ENCODE measurements at regions not wholly inside any gene's neighbourhood (a gene's known extent, or its start where the extent isn't known, plus 50 kb on each side); places are given as distances from the start of the nearest gene placed in this dataset.

DNA sequence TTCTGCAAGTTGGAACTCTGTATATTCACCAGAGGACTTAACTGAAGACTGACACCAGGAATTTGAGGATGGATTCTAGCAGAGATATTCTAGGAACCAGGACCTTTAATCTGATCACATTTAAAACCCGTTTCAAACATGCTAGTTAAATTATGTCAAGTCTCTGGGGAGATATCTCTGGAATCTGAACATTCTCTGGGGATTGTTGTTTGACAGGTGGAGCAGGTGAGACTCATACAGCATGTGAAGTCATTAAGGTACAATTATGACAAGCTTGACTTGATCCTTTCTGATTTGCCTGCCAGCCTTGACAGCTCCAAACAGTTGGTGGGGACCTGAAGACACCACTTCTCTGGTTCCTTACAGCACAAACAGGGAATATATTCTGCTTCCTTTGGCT, 100.3 kb downstream of the FAT3 start:
- no peak for DNase-seq (ENCODE audit: low spot score in 2 of 2)
- WGBS, 2 donors: 52% methylated on average over 1 of the region's 1 CpG
- TF ChIP-seq, protein P1, sequence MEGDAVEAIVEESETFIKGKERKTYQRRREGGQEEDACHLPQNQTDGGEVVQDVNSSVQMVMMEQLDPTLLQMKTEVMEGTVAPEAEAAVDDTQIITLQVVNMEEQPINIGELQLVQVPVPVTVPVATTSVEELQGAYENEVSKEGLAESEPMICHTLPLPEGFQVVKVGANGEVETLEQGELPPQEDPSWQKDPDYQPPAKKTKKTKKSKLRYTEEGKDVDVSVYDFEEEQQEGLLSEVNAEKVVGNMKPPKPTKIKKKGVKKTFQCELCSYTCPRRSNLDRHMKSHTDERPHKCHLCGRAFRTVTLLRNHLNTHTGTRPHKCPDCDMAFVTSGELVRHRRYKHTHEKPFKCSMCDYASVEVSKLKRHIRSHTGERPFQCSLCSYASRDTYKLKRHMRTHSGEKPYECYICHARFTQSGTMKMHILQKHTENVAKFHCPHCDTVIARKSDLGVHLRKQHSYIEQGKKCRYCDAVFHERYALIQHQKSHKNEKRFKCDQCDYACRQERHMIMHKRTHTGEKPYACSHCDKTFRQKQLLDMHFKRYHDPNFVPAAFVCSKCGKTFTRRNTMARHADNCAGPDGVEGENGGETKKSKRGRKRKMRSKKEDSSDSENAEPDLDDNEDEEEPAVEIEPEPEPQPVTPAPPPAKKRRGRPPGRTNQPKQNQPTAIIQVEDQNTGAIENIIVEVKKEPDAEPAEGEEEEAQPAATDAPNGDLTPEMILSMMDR (IDR thresholded peaks at IDR 0.05): no peak
- TF ChIP-seq POLR2A (IDR thresholded peaks at IDR 0.05): no peak
- H3K4me3 ChIP-seq (ENCODE audit: low read depth, poor library complexity, severe bottlenecking): no peak overlapping the region
- intact Hi-C loops (cut with DNase I; ENCODE audit: low total_unique reads): no loop called here

DNA sequence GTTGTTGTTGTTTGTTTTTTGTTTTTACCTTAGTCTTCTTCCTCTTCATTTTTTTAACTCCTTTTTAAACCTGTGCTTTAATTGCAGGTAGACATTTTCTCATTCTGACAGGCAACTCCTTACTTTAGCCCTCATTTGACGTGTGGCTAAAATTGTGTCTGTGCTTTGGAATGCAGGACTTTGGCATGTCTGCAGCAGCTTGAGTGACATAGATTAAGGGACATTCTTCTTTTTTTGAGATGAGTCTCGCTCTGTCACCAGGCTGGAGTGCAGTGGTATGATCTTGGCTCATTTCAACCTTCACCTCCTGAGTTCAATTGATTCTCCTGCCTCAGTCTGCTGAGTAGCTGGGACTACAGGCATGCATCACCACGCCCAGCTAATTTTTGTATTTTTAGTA, 100.8 kb downstream of the FAT3 start:
- TF ChIP-seq POLR2A (IDR thresholded peaks at IDR 0.05): no peak
- TF ChIP-seq, protein P1 (IDR thresholded peaks at IDR 0.05): no peak
- no peak overlapping the region for H3K4me3 ChIP-seq (ENCODE audit: low read depth, poor library complexity, severe bottlenecking)
- WGBS, 2 donors: 93 to 94% methylated on average over 3 of the region's 3 CpGs
- DNase-seq (ENCODE audit: low spot score in 2 of 2): no peak
- intact Hi-C loops (cut with DNase I; ENCODE audit: low total_unique reads): no loop called here

DNA sequence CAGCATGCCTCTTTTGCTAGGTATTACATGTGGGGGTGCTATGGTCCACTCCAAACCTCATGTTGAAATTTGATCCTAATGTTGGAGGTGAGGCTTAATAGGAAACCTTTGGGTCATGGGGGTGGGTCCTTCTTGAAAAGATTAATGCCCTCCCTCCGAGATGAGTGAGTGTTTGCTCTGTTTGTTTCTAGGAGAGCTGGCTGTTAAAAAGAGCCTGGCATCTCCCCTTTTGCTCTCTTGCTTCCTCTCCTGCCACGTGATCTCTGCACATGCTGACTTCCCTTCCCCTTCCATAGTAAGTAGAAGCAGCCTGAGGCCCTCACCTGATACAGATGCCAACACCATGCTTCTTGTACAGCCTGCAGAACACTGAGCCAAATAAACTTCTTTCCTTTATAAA, 104.5 kb downstream of the FAT3 start:
- WGBS, 2 donors: 41 to 45% methylated on average over 2 of the region's 2 CpGs
- TF ChIP-seq, protein P1 (IDR thresholded peaks at IDR 0.05): no peak
- TF ChIP-seq POLR2A (IDR thresholded peaks at IDR 0.05): no peak
- intact Hi-C loops (cut with DNase I; ENCODE audit: low total_unique reads): no loop called here

GRCh38 chr11:92329646-92330045, 105.0 kb downstream of the FAT3 start:
- WGBS, 2 donors: 17 to 48% methylated on average over 1 to 2 of the region's 2 CpGs
- TF ChIP-seq, protein P1 (IDR thresholded peaks at IDR 0.05): no peak
- TF ChIP-seq POLR2A (IDR thresholded peaks at IDR 0.05): no peak
- intact Hi-C loops (cut with DNase I; ENCODE audit: low total_unique reads): no loop called here
- no peak overlapping the region for H3K4me3 ChIP-seq (ENCODE audit: low read depth, poor library complexity, severe bottlenecking)
- DNase-seq (ENCODE audit: low spot score in 2 of 2): no peak

More for the DNA sequence above, 104.5 kb downstream of the FAT3 start:
- DNase-seq (ENCODE audit: low spot score in 2 of 2): no peak
- no peak overlapping the region for H3K4me3 ChIP-seq (ENCODE audit: low read depth, poor library complexity, severe bottlenecking)

GRCh38 chr11:92330114-92330513, 105.5 kb downstream of the FAT3 start:
- TF ChIP-seq POLR2A (IDR thresholded peaks at IDR 0.05): no peak
- TF ChIP-seq, protein P1 (IDR thresholded peaks at IDR 0.05): no peak
- intact Hi-C loops (cut with DNase I; ENCODE audit: low total_unique reads): no loop called here
- H3K4me3 ChIP-seq (ENCODE audit: low read depth, poor library complexity, severe bottlenecking): no peak overlapping the region
- DNase-seq (ENCODE audit: low spot score in 2 of 2): no peak
- 50 to 56% methylated on average over 2 of the region's 2 CpGs for WGBS, 2 donors

DNA sequence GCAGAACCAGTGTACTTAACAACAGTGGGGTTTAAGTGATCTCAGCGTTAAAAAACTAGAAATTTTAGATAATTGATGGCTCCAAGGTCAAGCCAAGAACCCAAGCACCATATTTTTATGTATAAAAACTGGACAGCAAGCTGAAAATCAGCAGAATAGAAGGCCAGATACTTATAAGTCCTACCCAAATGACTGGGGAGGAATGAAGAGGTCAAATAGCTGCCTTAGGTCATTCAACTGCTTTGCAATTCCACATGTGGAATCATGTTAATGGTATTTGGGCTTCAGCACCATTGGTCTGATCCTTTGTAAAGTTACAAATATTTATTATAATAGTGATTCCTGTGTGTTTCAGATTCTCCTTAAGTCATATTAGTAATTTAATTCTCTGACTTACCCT, 108.4 kb downstream of the FAT3 start:
- WGBS, 2 donors: 41 to 48% methylated on average over 1 of the region's 1 CpG
- H3K4me3 ChIP-seq (ENCODE audit: low read depth, poor library complexity, severe bottlenecking): no peak overlapping the region
- no peak for DNase-seq (ENCODE audit: low spot score in 2 of 2)
- intact Hi-C loops (cut with DNase I; ENCODE audit: low total_unique reads): no loop called here
- TF ChIP-seq, protein P1 (IDR thresholded peaks at IDR 0.05): no peak
- no peak for TF ChIP-seq POLR2A (IDR thresholded peaks at IDR 0.05)
